Endothelial cell (in vitro differentiated cells): ENCODE measurements at regions not wholly inside any gene's neighbourhood (a gene's known extent, or its start where the extent isn't known, plus 50 kb on each side); places are given as distances from the start of the nearest gene placed in this dataset.

ENCODE experiments used
- DNase-seq: peaks from one replicate; pipeline ENCODE4 v3.0.0; 2021; ENCODE audit warnings: low spot score
- H3K27ac Mint-ChIP-seq: one replicate; pipeline ENCODE4 v1.8.0; 2021; ENCODE audit warnings: mixed read lengths, inconsistent platforms; ENCODE audit not compliant: unreplicated experiment
- H3K27me3 Mint-ChIP-seq: one replicate; pipeline ENCODE4 v1.8.0; 2021; ENCODE audit warnings: mild to moderate bottlenecking, moderate library complexity, mixed read lengths, inconsistent platforms; ENCODE audit not compliant: unreplicated experiment
- H3K36me3 Mint-ChIP-seq: one replicate; pipeline ENCODE4 v1.8.0; 2021; ENCODE audit warnings: mild to moderate bottlenecking, low read depth, mixed read lengths, inconsistent platforms; ENCODE audit not compliant: unreplicated experiment
- H3K4me1 Mint-ChIP-seq: one replicate; pipeline ENCODE4 v1.8.0; 2021; ENCODE audit warnings: mild to moderate bottlenecking, mixed read lengths, inconsistent platforms; ENCODE audit not compliant: unreplicated experiment
- H3K4me3 Mint-ChIP-seq: one replicate; pipeline ENCODE4 v1.8.0; 2021; ENCODE audit warnings: mild to moderate bottlenecking, mixed read lengths, inconsistent platforms; ENCODE audit not compliant: unreplicated experiment
- H3K9me3 Mint-ChIP-seq: one replicate; pipeline ENCODE4 v1.8.0; 2021; ENCODE audit warnings: mixed read lengths, inconsistent platforms; ENCODE audit not compliant: unreplicated experiment
- TF ChIP-seq, protein P1 (sequence below): fragments of 200-600 bp; sonication (generic); IDR thresholded peaks from one replicate; pipeline ENCODE4 v1.5.0; 2021; ENCODE audit warnings: antibody characterized with exemption; ENCODE audit not compliant: unreplicated experiment

DNA sequence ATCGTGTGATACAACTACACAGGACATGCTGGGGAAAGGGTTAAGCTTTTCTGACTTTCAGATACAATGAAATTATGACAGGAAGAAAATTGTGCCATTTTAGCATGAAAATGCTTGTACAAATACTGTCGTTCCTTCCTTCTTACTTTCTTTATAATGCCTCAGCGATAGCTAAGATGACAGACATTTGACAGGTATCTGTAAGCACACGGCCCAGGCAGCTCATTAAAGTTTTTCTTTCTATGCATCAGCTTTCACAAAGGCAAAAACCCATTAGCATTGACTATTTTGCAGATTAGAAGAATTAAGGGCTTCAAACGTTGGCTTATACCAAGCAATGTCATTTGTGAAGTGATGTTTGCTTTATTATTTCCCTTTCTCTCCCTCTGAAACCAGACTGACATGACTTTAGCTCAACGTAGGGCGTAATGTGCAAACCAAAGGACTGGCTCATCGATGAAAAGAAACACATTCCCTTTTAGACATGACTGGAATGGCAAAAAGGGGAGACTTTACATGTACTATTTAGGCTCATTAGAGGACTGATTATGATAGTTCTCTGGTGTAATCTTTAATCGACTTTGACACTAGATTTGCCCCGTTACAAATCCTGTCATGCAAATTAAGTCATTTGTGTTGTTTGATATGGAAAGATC, 258.4 kb upstream of the SP8 start:
- H3K4me3 Mint-ChIP-seq, result no peak overlapping the region
- no peak for DNase-seq
- H3K27me3 Mint-ChIP-seq, result no peaks in the 10 kb centered on the region
- H3K9me3 Mint-ChIP-seq, result no peaks in the 10 kb centered on the region
- H3K4me1 Mint-ChIP-seq, result peaks cover 3% of the 10 kb centered on the region
- no peaks in the 10 kb centered on the region for H3K36me3 Mint-ChIP-seq
- H3K27ac Mint-ChIP-seq, result no peak overlapping the region
- TF ChIP-seq, protein P1, sequence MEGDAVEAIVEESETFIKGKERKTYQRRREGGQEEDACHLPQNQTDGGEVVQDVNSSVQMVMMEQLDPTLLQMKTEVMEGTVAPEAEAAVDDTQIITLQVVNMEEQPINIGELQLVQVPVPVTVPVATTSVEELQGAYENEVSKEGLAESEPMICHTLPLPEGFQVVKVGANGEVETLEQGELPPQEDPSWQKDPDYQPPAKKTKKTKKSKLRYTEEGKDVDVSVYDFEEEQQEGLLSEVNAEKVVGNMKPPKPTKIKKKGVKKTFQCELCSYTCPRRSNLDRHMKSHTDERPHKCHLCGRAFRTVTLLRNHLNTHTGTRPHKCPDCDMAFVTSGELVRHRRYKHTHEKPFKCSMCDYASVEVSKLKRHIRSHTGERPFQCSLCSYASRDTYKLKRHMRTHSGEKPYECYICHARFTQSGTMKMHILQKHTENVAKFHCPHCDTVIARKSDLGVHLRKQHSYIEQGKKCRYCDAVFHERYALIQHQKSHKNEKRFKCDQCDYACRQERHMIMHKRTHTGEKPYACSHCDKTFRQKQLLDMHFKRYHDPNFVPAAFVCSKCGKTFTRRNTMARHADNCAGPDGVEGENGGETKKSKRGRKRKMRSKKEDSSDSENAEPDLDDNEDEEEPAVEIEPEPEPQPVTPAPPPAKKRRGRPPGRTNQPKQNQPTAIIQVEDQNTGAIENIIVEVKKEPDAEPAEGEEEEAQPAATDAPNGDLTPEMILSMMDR, result no peak

DNA sequence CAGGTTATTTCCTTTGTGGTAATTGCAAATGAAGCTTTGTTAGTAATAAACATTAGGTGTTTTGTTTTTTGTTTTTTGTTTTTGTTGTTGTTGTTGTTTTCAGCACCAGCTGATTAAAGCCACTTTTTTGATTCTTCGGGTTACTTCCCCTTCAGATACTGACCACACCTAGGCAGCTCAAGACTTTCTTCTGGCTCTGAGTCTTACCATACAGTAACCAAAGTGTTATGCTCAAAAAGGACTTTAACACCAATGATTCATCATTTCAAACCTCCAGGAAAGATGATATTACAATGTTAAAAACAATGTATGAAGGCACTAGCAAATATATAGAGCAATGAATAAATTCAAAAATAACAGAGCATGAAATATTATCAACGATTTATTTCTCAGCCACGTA, 265.2 kb upstream of the SP8 start:
- Mint-ChIP-seq H3K36me3 (no peaks in the 10 kb centered on the region), H3K27me3 (no peaks in the 10 kb centered on the region), H3K9me3 (no peaks in the 10 kb centered on the region), H3K27ac (no peak overlapping the region), H3K4me1 (no peaks in the 10 kb centered on the region), H3K4me3 (no peak overlapping the region)
- no peak for DNase-seq
- TF ChIP-seq, protein P1, result no peak

- H3K9me3 Mint-ChIP-seq, result no peaks in the 10 kb centered on the region
- H3K27me3 Mint-ChIP-seq, result no peaks in the 10 kb centered on the region
- TF ChIP-seq, protein P1, result no peak
- H3K36me3 Mint-ChIP-seq, result no peaks in the 10 kb centered on the region
- DNase-seq, result no peak
- H3K27ac Mint-ChIP-seq, result no peak overlapping the region
- no peaks in the 10 kb centered on the region for H3K4me1 Mint-ChIP-seq
- no peak overlapping the region for H3K4me3 Mint-ChIP-seq
Measured at GRCh38 chr7:21054427-21055112, 267.9 kb upstream of the SP8 start.

- H3K36me3 Mint-ChIP-seq, result no peaks in the 10 kb centered on the region
- H3K27me3 Mint-ChIP-seq, result no peaks in the 10 kb centered on the region
- no peak overlapping the region for H3K4me3 Mint-ChIP-seq
- TF ChIP-seq, protein P1, result no peak
- no peaks in the 10 kb centered on the region for H3K4me1 Mint-ChIP-seq
- no peak overlapping the region for H3K27ac Mint-ChIP-seq
- no peak for DNase-seq
- no peaks in the 10 kb centered on the region for H3K9me3 Mint-ChIP-seq
Measured at GRCh38 chr7:21059069-21059468, 272.4 kb upstream of the SP8 start.

- no peaks in the 10 kb centered on the region for H3K27me3 Mint-ChIP-seq
- H3K9me3 Mint-ChIP-seq, result no peaks in the 10 kb centered on the region
- H3K4me3 Mint-ChIP-seq, result no peak overlapping the region
- H3K4me1 Mint-ChIP-seq, result no peaks in the 10 kb centered on the region
- H3K27ac Mint-ChIP-seq, result no peak overlapping the region
- no peaks in the 10 kb centered on the region for H3K36me3 Mint-ChIP-seq
- DNase-seq, result no peak
- TF ChIP-seq, protein P1, result no peak
Measured at GRCh38 chr7:21063106-21063505, 276.4 kb upstream of the SP8 start.
